ENCODE measurements at regions not wholly inside any gene's neighbourhood (a gene's known extent, or its start where the extent isn't known, plus 50 kb on each side); places are given as distances from the start of the nearest gene placed in this dataset.

DNA sequence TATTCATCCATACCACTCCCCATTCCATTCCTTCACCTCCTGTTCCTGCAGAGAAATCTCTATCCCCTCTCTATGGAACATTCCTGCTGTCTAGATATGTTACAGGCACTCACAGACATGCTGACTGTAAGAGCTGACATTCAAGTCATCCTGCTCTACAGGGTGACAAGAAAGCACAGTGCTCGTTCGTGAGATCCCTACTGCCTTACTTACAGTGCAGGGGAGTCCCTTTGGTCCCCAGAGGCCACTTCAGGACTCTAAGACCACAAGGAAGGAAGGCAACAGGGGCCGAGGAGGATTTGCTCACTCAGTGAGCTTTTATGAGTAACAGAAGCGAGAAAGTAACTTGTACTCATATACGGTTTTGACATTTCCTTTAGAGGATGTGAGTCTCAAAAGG is 110.5 kb downstream of the GAS1 start:
- Histone ChIP-seq H3K27ac (no peak overlapping the region), H3K27me3 (replicated peaks; ENCODE audit: insufficient read depth) (no peaks in the 10 kb centered on the region), H3K9me3 (no peaks in the 10 kb centered on the region)

GRCh38 chr9:86836266-86836665 is 111.0 kb downstream of the GAS1 start:
- Histone ChIP-seq H3K27me3 (replicated peaks; ENCODE audit: insufficient read depth) (no peaks in the 10 kb centered on the region), H3K4me1 (ENCODE audit: control insufficient read depth in 1 of 2, low read depth in 2 of 2) (no peaks in the 10 kb centered on the region), H3K9me3 (no peaks in the 10 kb centered on the region), H3K4me3 (no peak overlapping the region), H3K36me3 (no peaks in the 10 kb centered on the region), H3K27ac (no peak overlapping the region)
- ATAC-seq (ENCODE audit: insufficient number of reproducible peaks, low FRiP score, low read depth) (no peak), DNase-seq (ENCODE audit: low spot score) (no peak)
- TF ChIP-seq, protein P1, sequence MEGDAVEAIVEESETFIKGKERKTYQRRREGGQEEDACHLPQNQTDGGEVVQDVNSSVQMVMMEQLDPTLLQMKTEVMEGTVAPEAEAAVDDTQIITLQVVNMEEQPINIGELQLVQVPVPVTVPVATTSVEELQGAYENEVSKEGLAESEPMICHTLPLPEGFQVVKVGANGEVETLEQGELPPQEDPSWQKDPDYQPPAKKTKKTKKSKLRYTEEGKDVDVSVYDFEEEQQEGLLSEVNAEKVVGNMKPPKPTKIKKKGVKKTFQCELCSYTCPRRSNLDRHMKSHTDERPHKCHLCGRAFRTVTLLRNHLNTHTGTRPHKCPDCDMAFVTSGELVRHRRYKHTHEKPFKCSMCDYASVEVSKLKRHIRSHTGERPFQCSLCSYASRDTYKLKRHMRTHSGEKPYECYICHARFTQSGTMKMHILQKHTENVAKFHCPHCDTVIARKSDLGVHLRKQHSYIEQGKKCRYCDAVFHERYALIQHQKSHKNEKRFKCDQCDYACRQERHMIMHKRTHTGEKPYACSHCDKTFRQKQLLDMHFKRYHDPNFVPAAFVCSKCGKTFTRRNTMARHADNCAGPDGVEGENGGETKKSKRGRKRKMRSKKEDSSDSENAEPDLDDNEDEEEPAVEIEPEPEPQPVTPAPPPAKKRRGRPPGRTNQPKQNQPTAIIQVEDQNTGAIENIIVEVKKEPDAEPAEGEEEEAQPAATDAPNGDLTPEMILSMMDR (IDR thresholded peaks at IDR 0.05), result no peak

More for the DNA sequence above, 110.5 kb downstream of the GAS1 start:
- TF ChIP-seq, protein P1 (IDR thresholded peaks at IDR 0.05), result no peak
- no peak for DNase-seq (ENCODE audit: low spot score)
- H3K4me1 ChIP-seq (ENCODE audit: control insufficient read depth in 1 of 2, low read depth in 2 of 2), result no peaks in the 10 kb centered on the region
- H3K4me3 ChIP-seq, result no peak overlapping the region
- H3K36me3 ChIP-seq, result no peaks in the 10 kb centered on the region
- no peak for ATAC-seq (ENCODE audit: insufficient number of reproducible peaks, low FRiP score, low read depth)

DNA sequence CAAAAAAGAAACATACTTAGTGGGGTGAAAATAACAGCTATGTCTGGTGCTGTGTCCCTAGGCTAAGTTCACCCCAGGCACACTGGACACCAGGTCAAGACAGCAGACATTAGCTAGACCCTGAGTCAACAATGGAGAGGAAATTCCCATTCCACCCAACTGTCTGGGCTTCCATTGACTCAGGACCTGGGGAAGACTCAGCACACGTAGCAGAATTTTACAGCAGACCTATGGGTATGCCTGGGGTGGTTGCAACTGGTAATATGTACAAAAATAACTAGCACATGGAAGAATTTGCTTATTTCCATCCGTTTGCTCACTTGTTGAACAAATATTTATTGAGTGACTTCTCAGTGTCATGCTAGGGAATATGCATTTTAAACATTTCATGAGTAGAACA is 117.0 kb downstream of the GAS1 start:
- no peak overlapping the region for H3K27ac ChIP-seq
- no peak overlapping the region for H3K4me3 ChIP-seq
- no peaks in the 10 kb centered on the region for H3K9me3 ChIP-seq
- TF ChIP-seq, protein P1 (IDR thresholded peaks at IDR 0.05), result no peak
- DNase-seq (ENCODE audit: low spot score), result no peak
- no peaks in the 10 kb centered on the region for H3K27me3 ChIP-seq (replicated peaks; ENCODE audit: insufficient read depth)
- no peak for ATAC-seq (ENCODE audit: insufficient number of reproducible peaks, low FRiP score, low read depth)
- no peaks in the 10 kb centered on the region for H3K36me3 ChIP-seq
- no peaks in the 10 kb centered on the region for H3K4me1 ChIP-seq (ENCODE audit: control insufficient read depth in 1 of 2, low read depth in 2 of 2)

DNA sequence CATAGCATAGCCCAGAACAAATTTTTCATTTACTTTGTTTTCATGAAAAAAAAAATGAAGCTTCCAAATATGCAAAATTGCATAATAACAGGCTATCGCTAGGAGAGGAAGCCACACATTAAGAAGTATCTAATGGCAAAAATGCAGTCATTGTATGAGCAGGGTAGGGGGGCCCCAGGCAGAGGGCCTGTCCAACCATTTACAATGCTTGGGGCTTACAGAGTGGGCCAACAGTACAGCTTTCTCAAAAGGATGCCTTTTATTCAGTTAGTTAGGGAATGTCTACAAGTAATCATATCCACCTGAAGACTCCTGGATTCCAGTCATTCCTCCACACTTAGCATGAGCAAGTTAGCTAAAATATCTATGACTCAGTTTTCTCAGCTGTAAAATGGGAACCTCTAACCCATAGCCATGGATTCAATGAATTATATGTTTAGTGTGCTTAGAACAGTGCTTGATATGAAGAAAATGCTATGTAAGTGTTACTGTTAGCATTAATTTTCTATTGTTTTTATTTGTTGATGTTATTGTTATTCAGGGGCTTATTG is 117.7 kb downstream of the GAS1 start:
- TF ChIP-seq, protein P1 (IDR thresholded peaks at IDR 0.05), result no peak
- H3K27me3 ChIP-seq (replicated peaks; ENCODE audit: insufficient read depth), result no peaks in the 10 kb centered on the region
- no peaks in the 10 kb centered on the region for H3K36me3 ChIP-seq
- H3K9me3 ChIP-seq, result no peaks in the 10 kb centered on the region
- DNase-seq (ENCODE audit: low spot score) (no peak), ATAC-seq (ENCODE audit: insufficient number of reproducible peaks, low FRiP score, low read depth) (no peak)
- H3K27ac ChIP-seq, result no peak overlapping the region
- H3K4me3 ChIP-seq, result no peak overlapping the region
- no peaks in the 10 kb centered on the region for H3K4me1 ChIP-seq (ENCODE audit: control insufficient read depth in 1 of 2, low read depth in 2 of 2)

GRCh38 chr9:86828631-86829030 is 118.7 kb downstream of the GAS1 start:
- Histone ChIP-seq H3K4me1 (ENCODE audit: control insufficient read depth in 1 of 2, low read depth in 2 of 2) (no peaks in the 10 kb centered on the region), H3K27ac (no peak overlapping the region), H3K4me3 (no peak overlapping the region), H3K9me3 (no peaks in the 10 kb centered on the region), H3K36me3 (no peaks in the 10 kb centered on the region), H3K27me3 (replicated peaks; ENCODE audit: insufficient read depth) (no peaks in the 10 kb centered on the region)
- no peak for DNase-seq (ENCODE audit: low spot score)
- TF ChIP-seq, protein P1 (IDR thresholded peaks at IDR 0.05), result no peak
- no peak for ATAC-seq (ENCODE audit: insufficient number of reproducible peaks, low FRiP score, low read depth)

All from thoracic aorta (tissue), 2 donors.